Forelimb muscle (tissue), 1 donor: ENCODE measurements at regions not wholly inside any gene's neighbourhood (a gene's known extent, or its start where the extent isn't known, plus 50 kb on each side); places are given as distances from the start of the nearest gene placed in this dataset.
"Not testable (repeated sequence)": the region's sequence is repeated elsewhere in the genome, so short reads cannot be mapped to it uniquely, and the experiment has no call there.

Source experiments
- DNase-seq: peaks from one replicate; pipeline ENCODE4 v3.0.0-alpha.2; 2013; ENCODE audit warnings: low read depth

DNA sequence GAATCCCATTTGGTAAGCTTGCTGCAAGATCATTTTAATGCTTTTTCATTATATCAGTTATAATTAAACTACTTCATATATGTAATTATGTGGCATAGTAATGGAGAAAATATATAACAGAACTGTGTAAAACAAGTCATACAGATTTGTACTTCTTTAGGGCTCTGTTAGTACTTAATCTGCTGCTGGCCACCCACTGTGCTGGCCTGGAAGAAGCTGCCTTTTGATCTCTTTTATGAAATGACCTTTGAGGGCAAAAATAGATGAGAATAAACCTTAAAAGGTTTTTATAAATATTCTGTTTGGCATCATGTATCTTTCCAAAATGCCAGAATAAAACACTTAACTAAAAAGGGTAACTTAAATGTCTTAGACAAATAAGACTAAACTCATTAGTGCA is 262.9 kb downstream of the ZIC1 start:
- no peak for DNase-seq

DNA sequence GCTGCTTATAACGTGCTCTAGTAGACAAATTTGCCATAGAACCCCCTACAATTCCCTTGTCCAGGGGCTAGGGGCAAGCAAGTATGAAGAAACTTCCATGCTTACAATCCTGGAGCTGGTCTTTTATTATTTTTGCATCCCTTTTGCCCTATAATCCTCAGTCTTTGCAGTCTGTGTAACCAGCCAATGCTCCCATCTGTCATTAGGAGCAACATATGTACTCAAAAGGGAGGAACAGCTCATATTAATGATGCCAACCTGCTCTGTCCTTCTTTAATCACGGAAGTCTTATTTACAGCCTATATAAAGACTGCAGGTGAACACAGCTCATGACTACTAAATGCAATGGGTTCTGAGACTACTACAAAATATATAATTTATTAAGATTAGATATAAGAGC is 263.3 kb downstream of the ZIC1 start:
- DNase-seq = no peak

DNA sequence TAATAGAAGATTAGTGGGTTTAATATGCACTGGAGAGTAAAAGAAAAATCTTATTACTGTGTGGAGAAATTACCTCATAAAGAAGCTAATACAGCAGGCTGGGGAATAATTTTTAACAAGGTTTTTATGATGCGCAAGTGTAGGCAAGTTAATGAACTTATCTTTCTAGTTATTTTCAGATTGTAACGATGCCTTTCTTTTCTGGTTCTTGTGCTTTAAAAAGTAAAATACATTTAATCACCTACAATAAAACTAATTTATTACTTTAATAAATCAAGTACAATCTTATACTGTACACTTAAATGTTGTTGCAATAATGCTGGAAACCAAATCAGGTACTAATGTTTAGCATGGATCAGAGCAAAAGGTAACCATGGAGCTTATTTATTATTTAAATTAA is 266.6 kb downstream of the ZIC1 start:
- DNase-seq = no peak

DNA sequence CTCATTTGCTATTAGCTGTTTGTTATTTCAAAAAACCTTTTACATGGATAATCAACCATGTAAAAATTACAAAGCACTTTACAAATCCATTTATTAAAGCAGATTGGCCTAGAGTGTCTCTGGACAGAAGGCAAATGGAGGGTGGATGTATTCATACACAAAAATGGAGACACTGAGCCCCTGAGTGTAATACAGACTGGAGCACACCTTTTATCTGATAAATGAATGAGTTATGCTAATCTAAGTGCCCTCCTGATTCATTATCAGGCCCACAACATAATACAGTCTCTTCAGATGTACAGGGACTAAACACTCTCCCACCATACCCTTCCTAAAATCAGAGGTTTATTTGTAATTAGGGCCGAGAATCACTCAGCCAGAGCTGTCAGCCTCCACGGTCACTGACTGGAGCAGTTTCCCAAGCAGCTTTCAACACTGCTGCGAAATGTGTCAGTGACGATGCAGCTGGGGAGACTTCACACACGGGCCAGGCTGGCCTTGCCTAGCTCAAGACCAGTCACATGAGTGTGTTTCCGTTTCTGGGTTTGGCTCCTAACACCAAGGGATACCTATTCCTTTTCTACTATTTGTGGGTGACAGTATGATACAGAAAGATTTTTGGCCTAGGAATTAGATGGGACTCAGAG is 271.8 kb downstream of the ZIC1 start:
- DNase-seq = no peak

DNA sequence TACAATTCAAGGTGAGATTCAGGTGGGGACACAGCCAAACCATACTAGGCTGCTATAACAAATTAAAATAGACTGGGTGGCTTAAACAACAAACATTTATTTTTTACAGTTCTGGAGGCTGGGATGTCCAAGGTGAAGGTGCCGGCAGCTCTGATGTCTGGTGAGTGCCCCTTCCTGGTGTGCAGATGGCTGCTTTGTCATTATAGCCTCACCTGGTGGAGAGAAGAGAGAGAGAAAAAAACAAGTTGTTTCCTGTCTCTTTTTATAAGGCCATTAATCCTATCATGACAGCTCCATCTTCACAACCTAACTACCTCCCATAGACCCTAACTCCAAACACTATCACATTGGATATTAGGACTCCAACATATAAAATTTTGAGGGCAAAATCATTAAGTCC is 279.7 kb downstream of the ZIC1 start:
- DNase-seq = no peak

DNA sequence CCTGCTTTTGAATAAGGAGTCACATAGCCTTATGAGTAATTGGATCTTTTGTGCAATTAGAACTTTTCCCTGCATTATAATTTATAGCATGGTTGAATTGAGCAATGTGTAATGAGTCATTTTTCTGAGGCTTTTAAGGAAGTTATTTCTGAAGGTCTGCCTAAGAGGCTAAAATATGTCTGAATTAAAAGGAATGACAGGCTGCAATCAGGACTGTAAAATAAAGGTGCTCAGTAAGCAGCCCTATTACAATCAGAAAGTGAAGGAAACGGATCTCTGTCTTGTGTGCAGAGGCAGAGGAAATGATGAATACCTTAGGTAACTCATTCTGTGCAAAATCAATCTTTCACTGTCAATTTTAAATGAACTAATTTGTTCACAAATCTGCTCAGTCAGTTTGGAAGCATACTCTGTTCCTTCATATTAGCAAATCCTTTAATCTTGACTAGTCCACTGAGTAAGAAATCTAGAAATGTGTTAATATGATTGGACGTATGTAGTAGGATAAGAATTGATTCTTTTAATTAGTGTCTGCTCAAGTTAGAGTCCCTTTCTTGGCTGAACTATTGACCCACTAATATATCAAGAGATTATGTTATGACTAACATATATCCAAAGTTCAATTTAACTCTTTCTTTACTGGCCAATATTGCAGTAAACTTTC is 290.1 kb downstream of the ZIC1 start:
- DNase-seq = no peak

DNA sequence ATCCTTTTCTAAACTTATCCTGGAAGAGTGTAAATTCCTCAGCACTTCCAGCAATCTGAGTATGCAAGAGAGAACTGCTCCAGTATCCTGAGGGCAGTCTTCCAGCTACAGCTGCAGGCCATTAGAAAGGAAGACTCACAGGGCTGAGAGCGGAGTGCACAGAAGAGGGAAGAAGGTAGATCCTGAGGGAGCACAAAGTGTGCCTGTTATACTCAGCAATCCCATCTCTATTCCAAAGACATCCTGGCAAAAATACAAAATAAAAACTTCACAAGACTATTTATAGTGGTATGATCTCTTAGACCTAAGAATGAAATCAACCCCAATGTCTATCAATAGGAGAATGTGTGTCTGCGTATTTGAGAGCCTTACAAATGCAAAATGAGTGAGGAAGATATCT is 292.0 kb downstream of the ZIC1 start:
- DNase-seq = peak; percentile 47

DNA sequence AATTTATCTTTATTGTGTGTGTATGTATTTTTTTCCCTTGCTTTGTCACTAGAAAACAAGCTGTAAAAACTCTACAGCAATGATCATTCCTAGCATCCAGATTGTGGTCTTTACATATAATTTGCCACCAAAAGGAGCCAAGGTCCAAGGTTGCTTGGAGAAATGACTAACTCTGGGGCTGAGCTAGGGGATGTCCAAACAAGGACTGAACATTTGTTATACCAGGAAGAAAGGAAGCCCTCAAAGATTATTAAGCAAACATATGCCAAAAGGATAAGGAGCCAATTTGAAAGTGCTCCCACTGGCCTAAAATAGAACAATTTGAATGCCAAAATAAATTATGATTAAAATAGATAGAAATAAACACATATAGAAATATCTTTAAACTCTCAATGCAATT is 293.3 kb downstream of the ZIC1 start:
- DNase-seq = no peak

DNA sequence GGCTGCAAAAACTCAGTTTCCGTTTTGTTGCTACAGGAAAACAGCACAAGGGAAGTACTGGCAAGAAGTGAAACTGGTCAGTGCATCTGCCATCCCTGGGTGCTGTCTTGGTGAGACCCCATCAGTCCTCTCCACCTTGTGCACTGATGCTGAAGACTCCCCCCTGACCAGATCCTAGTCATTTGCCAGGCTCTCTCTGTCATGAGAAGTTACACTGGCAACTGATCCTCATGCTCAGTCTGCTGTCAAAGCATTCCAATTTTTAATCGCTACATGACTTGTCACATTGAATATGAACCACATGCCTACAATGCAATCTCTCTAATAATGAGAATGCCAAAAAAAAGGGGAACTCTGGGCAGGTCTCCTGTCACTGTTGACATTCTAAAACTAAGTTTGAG is 296.5 kb downstream of the ZIC1 start:
- DNase-seq = no peak

DNA sequence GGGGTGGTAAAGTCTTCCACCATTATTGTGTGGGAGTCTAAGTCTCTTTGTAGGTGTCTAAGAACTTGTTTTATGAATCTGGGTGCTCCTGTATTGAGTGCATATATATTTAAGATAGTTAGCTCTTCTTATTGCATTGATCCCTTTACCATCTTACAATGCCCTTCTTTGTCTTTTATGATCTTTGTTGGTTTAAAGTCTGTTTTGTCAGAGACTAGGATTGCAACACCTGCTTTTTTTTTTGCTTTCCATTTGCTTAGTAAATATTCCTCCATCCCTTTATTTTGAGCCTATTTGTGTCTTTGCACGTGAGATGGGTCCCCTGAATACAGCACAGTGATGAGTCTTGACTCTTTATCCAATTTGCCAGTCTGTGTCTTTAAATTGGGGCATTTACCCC is 301.6 kb downstream of the ZIC1 start:
- not testable (repeated sequence) for DNase-seq

DNA sequence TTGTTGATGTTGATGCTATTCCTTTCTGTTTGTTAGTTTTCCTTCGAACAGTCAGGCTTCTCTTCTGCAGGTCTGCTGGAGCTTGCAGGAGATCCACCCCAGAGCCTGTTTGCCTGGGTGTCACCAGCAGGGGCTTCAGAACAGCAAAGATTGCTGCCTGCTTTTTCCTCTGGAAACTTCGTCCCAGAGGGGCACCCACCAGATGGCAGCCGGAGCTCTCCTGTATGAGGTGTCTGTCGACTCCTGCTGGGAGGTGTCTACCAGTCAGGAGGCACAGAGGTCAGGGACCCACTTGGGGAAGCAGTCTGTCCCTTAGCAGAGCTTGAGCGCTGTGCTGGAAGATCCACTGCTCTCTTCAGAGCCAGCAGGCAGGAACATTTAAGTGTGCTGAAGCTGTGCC is 303.2 kb downstream of the ZIC1 start:
- DNase-seq = no peak

DNA sequence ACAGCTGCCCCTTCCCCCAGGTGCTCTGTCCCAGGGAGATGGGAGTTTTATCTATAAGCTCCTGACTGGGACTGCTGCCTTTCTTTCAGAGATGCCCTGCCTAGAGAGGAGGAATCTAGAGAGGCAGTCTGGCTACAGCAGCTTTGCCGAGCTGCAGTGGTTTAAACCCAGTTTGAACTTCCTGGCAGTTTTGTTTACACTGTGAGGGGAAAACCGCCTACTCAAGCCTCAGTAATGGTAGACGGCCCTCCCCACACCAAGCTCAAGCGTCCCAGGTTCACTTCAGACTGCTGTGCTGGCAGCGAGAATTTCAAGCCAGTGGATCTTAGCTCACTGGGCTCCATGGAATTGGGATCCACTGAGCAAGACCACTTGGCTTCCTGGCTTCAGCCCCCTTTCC is 303.6 kb downstream of the ZIC1 start:
- not testable (repeated sequence) for DNase-seq

DNA sequence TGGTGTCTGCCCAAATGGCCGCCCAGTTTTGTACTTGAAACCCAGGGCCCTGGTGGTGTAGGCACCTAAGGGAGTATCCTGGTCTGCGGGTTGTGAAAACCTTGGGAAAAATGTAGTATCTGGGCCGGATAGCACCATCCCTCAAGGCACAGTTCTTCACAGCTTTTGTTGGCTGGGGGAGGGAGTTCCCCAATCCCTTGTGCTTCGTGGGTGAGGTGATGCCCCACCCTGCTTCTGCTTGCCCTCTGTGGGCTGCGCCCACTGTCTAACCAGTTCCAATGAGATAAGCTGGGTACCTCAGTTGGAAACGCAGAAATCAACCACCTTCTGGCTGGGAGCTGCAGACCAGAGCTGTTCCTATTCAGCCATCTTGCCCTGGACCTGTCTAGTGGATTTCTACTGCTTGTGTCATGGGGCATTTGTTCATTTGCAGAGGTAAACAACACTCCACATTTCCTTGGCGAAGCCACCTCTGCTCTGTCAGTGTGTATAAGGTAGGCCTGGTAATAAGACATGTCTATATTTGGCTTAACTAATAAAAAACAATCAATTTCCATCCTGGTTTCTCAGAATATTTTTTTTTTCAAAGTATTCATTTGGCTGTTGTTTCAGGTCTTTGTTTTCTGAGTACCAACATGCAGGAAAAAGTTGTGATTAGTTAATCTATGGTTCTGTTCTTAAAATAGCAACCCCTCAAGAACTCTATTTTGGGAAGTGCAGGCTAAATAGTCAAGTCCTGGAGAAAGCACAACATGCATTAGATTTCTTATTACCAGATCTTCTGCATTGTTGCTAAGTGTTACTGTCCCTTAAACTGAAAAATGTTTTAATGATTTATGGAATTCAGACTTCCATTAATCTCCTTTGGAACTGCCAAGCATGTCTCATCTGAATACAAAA is 304.3 kb downstream of the ZIC1 start:
- no peak for DNase-seq

DNA sequence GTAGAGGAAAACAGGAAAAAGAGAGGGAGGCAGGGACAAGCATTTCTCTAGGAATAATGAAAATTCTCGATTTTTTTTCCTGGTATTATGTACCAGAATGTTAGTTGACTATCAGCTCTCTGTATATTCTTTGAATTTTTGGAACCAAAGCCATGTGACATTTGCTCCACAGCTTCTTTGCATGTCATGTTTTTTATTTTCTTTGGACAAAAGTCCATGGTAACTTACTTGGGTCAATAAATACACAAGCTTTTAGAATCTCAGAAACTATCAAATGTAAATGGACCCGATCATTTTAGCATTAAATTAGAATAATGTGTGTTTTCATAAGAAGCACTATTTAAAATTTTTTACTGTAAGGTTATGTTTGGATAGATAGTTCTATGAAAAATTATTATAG is 320.5 kb downstream of the ZIC1 start:
- no peak for DNase-seq

DNA sequence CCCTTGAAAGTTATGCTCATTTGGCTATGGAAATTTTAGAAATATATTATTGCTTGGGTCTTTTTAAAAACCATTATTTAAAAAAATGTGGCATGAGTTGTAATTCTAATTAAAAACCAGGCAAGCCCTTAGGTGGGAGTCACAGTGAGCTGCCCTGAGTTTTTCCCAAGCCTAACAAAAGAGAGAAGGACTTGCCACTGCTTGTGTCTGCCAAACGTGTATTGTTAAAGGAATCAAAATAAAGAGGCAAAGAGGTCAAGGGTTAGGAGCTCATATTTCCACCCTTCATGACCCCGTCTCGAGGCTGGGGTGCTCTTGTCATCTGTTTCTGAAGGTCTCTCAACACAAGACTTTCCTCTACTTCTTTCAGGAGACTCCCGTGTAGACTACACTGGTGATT is 321.1 kb downstream of the ZIC1 start:
- DNase-seq = no peak

DNA sequence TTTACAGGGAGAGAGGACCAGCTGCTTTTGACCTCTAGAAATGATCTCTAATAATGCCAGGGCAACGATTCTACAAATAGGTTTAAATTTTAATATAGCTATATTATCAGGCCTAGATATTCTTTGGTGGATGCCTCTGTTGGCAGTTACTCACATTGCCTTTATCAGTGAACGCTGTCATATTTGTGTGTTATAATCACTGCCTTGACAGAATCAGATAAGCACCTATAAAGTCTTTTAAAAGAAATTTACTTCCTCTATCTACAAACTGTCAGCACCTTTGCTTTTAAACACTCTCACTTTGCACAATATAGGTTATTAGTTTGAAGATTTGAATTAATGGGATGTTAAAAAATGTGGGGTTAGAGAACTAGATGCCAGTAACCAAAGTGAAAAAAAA is 324.1 kb downstream of the ZIC1 start:
- DNase-seq = no peak

DNA sequence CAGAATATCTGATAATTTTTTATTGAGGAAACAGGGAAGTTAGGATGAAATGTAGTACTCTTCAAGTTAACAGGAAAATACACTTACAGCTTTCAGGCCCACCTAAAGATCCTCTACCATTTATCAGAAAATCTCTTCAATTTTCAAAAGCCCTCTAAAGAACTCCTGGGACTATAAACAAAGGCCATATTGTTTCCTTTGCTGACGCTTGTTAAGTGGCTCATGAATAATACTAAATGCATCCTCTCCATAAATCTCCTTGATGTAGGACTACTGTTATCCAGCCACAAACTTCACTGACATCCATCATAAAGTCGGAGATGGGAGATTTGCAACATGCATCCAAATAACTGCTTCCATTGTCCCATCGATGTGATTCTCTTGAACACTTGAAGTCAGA is 326.5 kb downstream of the ZIC1 start:
- DNase-seq = no peak

DNA sequence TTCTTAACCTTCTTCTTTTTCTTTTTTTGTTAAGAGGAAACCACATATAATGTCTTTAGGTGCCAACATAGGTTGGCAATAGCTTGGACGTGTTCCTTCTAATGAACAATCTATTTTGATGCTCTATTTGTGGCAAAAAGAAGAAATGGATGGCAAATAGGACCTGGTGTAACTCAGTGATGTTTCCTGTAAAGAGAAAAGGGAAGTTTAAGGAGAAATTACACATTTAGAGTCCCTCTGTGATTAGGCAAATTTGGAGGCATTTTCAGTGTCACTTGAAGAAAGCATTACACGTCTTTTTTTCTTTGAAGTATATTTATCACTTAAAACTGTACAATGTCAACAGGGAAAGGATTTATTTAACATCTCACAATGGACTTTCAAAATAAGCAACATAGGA is 327.1 kb downstream of the ZIC1 start:
- no peak for DNase-seq

DNA sequence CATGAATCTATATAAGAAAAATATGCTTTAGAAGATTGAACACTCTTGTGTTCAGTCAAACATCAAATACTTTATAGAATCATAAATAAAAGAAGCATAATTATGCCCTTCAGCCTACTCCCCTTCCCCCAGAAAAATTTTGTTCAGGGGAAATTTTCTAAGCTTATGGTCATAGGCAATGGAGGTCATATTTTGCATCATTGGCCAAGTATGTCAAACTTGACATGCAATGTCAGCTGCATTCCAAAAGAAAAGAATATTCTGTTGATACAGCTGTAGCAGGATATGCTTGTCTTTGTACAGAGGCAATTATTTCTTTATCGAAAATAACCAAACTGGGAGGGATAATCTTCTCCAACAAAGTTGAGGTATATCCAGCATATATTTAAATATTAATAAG is 328.2 kb downstream of the ZIC1 start:
- no peak for DNase-seq

DNA sequence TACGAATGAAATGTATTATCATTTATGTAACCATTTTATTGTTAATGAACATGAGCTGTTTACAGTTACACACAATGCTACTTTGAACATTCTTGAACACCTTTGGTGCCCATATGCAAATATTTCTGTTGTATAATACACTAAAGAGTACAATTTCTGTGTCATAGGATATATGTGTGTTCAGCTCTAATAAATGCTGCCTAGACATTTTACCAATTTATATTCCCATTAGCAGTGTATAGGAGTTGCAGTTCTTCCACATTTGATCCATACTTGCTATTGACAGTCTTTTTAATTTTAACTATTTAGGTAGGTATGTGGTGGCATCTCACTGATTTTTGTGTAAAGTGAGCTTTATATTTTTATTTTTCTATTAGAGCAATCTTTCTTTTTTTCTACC is 331.8 kb downstream of the ZIC1 start:
- no peak for DNase-seq

DNA sequence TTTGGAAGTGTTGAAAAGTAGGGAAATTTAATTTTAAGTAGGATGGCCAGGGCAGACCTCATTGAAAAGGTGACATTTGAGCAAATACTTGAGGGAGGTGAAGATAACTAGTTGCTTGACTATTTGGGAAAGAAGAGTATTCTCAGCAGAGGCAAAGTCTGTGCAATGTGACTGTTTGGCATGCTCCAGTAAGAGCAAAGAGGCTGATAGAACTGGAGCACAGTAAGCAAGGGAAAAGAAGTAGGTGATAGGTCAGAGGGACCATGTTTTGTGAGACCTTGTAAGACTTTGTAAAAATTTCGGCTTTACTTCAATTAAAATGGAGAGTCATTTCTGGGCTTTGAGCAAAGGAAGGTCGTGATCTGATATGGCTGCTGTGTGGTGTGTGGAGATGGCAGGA is 335.8 kb downstream of the ZIC1 start:
- no peak for DNase-seq

DNA sequence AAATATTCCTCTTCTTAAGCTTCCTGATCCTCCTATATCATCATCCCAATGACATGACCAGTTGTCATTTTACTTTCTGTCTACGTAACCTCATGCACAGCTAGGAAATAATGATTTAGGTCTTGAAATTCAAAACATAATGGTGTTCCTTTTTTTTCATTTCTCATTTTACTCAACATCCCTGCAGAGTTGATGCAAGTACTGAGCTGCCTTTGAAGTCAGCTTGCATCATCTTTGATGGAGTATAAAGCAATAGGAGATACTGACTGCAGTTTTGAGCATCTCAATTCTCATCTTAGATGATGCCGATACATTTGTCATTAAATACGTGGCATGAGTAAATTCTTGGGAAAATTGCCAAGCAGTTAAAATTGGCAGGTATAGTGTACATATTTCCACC is 346.1 kb downstream of the ZIC1 start:
- DNase-seq = no peak

DNA sequence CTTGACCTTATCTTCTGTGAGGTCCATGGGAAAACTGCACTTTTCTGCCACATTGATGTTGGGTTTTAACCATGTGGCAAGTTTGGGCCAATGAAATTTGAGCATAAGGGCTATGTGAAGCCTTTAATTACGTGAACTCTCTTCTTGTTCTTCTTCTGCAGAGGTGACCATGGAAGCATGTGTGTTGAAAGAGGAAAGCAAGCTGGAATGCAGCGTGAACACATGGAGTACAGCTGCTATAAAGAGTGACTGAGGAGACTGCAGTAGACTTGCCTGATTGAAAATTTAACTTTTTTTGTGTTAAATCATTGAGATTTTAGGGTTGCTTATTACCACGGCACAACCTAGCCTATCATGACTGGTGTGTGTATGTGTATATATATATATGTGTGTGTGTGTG is 347.3 kb downstream of the ZIC1 start:
- DNase-seq = no peak
